HuH-7.5 (cell line): ENCODE measurements at regions not wholly inside any gene's neighbourhood (a gene's known extent, or its start where the extent isn't known, plus 50 kb on each side); places are given as distances from the start of the nearest gene placed in this dataset.
"Not testable (repeated sequence)": the region's sequence is repeated elsewhere in the genome, so short reads cannot be mapped to it uniquely, and the experiment has no call there.

Experiments
- DNase-seq: peaks from one replicate; pipeline ENCODE4 v3.0.0; 2011; ENCODE audit warnings: low spot score

DNA sequence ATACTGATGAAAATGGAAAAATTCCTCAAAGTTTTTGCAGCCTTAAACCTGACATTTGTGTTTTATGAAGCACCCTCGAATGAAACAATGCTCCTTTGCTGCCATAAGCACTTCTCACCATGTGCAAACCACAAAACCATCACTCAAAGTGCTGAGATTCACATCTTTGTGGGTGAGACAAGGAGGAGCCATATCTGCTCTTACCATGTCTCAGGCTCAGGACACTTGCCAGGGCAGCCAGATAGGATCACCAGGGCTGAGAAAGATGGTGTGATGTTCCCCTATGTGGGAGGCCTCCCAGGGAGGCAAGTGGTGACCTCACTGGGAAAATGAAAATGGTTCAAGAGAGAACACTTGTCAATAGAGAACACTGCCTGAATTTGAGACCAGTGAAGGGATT is 120.4 kb downstream of the CCDC34 start:
- no peak for DNase-seq

- no peak for DNase-seq
Measured at GRCh38 chr11:27241311-27242122, 121.5 kb downstream of the CCDC34 start.

DNA sequence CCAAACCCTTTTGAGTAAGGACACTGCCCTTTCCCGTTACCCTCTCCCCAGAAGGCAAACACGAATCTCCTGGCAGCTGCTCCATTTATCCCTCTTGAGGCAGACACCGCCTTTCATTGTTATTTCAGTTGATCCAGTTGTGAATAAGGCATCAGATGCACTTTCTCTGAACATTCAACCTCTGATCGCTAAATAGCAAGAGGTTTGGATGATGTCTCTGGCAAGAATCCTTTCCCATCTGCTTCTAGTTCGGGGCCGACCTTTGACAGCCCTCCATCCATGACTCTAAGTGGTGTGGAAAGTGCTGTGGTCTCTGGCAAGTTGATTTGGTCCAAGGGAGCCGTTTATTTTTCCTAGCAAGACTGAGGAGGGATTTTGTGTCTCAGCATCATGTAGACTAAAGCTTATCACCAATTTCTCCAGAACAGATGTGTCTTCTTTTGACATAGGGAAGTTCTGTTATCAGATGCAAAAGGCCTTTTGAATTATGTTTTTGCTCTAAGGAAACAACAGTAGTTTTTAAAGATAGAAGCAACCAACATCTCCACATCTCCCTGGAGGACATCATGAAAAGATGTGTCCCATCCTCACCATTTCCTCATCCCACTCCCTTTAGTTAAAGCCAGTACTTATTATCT is 123.6 kb downstream of the CCDC34 start:
- no peak for DNase-seq

- no peak for DNase-seq
Measured at GRCh38 chr11:27238811-27239210, 124.2 kb downstream of the CCDC34 start.

DNA sequence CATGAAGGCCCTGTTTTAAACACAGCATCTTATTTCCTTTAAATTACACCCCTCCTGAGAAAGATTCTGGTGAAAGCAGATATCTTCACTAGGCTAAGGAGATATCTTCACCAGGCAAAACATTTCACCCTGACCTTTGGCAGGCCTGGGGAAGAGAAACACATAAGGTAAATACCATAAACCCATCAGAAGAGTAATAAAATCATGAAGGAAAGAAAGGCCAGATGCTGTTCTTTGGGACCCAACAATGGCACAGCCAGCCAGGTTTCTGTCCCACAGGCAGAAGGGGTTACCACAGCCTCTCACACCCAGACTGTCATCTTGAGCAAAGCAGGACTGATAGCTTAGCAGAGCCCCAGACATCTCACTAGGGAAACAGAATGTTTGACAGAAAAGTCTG is 125.4 kb downstream of the CCDC34 start:
- DNase-seq, result peak; percentile 56

GRCh38 chr11:27234961-27235360 is 128.1 kb downstream of the CCDC34 start:
- DNase-seq, result no peak

- no peak for DNase-seq
Measured at GRCh38 chr11:27234043-27234668, 128.9 kb downstream of the CCDC34 start.

DNA sequence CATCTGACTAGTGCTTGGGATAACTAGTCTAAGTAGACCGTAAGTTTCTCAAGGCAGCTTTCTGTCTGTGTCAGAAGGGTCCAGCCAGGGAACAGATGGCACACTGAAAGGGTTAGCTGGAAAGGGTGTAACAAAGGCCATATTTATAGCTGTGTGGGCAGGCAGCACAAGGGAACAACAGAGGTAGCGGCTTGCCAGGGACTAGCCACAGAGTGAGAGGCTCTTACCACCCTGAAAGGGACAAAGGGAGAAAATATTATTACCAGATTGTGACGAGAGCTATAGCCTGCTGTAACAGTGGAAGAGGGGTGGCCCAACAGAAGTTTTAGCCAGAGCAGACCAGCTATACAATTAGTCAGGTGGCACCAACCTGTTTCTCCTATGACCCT is 129.4 kb downstream of the CCDC34 start:
- DNase-seq, result no peak

DNA sequence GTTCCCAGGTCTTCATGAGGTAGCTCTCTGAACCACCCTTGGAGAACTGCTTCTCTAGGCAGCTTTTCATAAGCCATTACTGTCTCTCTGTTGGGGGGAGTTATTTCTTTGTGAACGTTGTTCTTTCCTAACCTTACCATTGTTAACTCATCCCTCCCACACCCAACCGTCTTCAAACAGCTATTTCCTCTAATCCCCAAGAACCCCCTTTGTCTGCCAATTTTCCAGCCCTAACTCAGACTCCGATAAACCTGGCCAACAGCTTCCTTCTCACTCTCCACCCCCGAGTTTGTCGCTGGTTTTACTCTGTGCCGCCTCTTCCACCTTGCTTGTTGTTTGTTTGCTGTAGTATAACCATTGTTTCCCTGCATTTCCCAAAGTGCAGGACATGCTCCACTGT is 131.5 kb downstream of the CCDC34 start:
- DNase-seq, result no peak

DNA sequence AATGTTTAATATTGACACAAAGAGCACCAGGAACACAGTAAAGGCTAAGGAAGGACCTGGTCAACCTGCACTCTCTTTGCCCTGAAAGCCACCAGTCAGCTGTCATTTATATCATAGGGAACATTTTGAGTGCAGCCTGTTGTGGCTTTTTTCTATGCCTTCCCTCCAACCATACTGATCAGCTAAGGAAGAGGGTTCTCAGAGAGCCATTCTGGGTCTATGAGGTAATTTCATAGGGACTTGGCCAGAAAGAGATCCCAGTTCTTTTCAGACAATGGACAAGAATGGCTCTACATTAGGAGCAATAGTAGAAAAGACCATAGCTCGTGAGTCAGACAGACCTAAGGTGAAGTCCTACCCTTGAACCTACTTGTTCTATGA is 132.8 kb downstream of the CCDC34 start:
- no peak for DNase-seq

DNA sequence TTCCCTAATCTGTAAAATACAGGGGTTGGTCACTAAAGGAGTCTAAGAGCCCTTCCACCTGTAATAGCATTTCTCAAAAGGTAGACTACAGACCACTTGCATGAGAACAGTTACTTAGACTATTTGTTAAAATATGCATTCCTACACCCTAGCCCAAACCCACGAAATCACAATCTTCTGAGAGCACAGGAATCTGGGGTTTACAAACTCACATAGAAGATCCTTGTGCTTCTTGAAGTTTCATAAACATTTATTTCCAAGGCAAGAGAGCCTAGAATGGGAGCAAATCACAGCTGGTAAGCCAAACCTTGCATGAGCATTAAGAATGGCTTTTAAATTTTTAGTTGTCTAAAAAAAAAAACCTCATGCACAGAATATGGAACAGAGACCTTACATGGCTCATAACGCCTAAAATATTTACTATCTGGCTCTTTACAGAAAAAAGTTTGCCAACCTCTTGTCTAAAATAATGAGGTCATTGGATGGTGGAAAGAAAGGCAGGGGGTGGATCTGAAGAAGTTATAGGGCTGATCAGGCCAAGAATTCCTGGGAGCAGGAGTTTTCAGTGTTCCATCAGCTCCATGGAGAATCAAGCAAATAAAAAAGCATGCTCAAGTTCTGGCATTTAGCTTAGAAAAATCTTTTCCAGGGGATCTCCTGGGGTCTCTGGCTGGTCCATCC is 133.4 kb downstream of the CCDC34 start:
- no peak for DNase-seq

- no peak for DNase-seq
Measured at GRCh38 chr11:27228906-27229290, 134.1 kb downstream of the CCDC34 start.

DNA sequence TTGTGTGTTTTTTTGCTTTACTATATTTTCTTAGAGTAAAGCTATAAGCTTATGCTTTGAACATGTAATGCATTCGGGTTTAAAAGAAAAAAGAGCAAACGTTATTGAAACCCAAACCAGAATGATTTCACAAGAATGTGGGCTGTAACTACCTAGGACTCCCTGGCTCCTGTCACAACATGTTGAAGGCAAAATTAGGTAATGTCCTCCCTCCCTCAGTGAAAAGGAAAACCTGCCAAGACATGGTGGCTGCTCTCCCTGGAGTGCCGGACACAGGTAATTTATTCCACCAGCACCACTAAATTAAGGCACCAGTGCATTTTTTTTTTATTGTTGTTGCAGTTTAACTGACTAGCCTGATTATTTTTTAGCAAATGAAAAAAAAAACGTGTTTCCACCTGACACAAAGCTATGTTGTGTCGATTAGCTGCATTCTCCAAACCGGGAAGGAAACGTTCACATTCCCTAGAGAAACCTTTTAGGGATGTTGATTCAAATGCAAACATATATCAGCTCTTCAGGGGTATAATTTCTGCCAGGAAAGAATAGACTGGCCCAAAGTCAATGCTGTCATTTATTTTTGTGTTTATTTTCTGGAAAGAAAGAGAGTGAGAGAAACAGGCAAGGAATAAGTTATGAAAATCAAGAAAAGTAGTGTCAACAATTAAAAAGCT is 134.6 kb downstream of the CCDC34 start:
- DNase-seq, result no peak

DNA sequence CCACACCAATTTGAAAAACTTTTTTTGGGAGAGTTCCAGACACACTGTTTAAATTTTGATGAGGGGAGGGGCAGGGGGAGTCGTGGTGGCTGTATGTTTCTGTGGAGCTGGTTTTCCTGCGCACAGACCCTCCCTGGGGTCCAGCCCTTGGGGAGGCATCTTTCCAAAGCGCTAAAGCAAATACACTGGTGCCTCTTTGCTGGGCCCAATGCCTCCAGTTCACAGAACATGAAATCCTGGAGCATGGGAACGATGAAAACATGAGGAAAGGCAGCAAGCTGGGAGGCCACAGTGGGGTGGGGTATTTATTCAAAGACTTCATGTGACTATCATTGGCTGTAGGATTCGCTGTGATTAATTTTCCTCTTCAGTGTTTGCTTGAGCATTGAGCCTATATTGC is 135.3 kb downstream of the CCDC34 start:
- DNase-seq, result no peak

DNA sequence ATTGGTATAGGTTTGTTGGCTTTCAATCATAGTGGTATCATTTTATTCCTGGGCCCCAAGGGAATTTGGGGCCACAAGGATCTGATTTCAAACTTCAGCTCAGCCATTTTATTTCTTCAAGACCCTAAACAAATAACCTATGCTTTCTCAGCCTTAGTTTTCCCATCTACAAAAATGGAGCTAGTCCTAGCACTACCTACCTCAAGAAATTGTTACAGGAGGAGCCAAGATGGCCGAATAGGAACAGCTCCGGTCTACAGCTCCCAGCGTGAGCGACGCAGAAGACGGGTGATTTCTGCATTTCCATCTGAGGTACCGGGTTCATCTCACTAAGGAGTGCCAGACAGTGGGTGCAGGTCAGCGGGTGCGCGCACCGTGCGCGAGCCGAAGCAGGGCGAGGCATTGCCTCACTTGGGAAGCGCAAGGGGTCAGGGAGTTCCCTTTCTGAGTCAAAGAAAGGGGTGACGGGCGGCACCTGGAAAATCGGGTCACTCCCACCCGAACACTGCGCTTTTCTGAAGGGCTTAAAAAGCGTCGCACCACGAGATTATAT is 143.5 kb downstream of the CCDC34 start:
- not testable (repeated sequence) for DNase-seq

GRCh38 chr11:27218421-27219038 is 144.5 kb downstream of the CCDC34 start:
- no peak for DNase-seq

DNA sequence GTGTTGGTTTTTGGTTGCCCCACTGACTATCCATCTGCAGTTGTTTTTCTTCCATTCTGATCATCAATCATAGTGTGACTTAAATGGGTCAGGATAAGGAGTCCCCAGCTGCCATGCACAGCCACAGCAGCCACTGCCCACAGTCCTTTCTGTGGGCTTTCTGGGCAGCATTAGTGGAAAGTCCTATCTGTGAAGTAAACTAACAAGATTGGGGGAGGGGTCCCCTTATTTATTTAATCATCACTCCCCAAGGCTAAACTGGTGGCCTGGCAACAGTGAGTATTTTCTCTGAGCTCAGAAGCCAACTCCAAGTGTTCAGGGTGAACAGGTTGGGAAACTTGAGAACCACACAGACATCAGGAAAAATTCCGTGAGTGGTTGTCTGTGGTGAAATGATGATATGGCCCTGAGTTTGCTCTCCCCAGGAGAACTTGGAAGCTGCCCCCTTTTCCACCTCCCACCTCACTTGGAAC is 145.0 kb downstream of the CCDC34 start:
- DNase-seq, result no peak

DNA sequence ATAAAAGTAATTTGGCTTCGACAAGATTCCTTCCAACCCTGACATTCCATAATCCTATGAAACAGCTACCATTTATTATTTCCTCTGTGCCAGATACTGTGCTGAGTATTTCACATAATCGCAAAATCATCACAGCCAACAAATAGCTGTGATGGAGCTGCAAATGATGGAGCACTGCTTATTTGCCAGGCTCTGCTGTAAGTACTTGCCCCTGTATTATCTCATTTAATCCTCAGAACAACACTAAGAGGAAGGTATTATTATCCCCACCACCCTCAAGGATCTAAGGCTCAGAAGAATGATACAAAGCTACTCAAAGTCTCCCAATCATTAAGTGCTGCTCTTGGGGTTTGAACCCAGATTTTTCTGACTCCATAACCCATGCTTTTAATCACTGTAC is 145.5 kb downstream of the CCDC34 start:
- no peak for DNase-seq

- no peak for DNase-seq
Measured at GRCh38 chr11:27216270-27217149, 146.5 kb downstream of the CCDC34 start.
